ENCODE measurements at regions not wholly inside any gene's neighbourhood (a gene's known extent, or its start where the extent isn't known, plus 50 kb on each side); places are given as distances from the start of the nearest gene placed in this dataset.
"Not testable (repeated sequence)": the region's sequence is repeated elsewhere in the genome, so short reads cannot be mapped to it uniquely, and the experiment has no call there.

GRCh38 chr6:144447472-144447871, 162.3 kb downstream of the UTRN start:
- no peak for DNase-seq (ENCODE audit: low read depth, low spot score)
- in situ Hi-C loops (cut with HindIII; ENCODE audit: low pct_unique_long_range_greater_than_20kb, low sequenced_read_pairs), result no loop called here

GRCh38 chr6:144449218-144449617, 164.1 kb downstream of the UTRN start:
- in situ Hi-C loops (cut with HindIII; ENCODE audit: low pct_unique_long_range_greater_than_20kb, low sequenced_read_pairs), result no loop called here
- DNase-seq (ENCODE audit: low read depth, low spot score), result no peak

GRCh38 chr6:144449911-144450597, 164.9 kb downstream of the UTRN start:
- DNase-seq (ENCODE audit: low read depth, low spot score), result no peak
- in situ Hi-C loops (cut with HindIII; ENCODE audit: low pct_unique_long_range_greater_than_20kb, low sequenced_read_pairs), result no loop called here

- DNase-seq (ENCODE audit: low read depth, low spot score), result peak; percentile 91
- in situ Hi-C loops (cut with HindIII; ENCODE audit: low pct_unique_long_range_greater_than_20kb, low sequenced_read_pairs), result no loop called here
Observed at GRCh38 chr6:144460327-144461095, 175.4 kb downstream of the UTRN start.

- in situ Hi-C loops (cut with HindIII; ENCODE audit: low pct_unique_long_range_greater_than_20kb, low sequenced_read_pairs), result no loop called here
- DNase-seq (ENCODE audit: low read depth, low spot score), result no peak
Observed at GRCh38 chr6:144462058-144462457, 176.9 kb downstream of the UTRN start.

- in situ Hi-C loops (cut with HindIII; ENCODE audit: low pct_unique_long_range_greater_than_20kb, low sequenced_read_pairs), result no loop called here
- no peak for DNase-seq (ENCODE audit: low read depth, low spot score)
Observed at GRCh38 chr6:144466716-144467115, 181.6 kb downstream of the UTRN start.

GRCh38 chr6:144467172-144467762, 182.1 kb downstream of the UTRN start:
- DNase-seq (ENCODE audit: low read depth, low spot score), result no peak
- in situ Hi-C loops (cut with HindIII; ENCODE audit: low pct_unique_long_range_greater_than_20kb, low sequenced_read_pairs), result no loop called here

- in situ Hi-C loops (cut with HindIII; ENCODE audit: low pct_unique_long_range_greater_than_20kb, low sequenced_read_pairs), result no loop called here
- DNase-seq (ENCODE audit: low read depth, low spot score), result no peak
Observed at GRCh38 chr6:144467921-144468320, 182.8 kb downstream of the UTRN start.

GRCh38 chr6:144468709-144469108, 183.6 kb downstream of the UTRN start:
- in situ Hi-C loops (cut with HindIII; ENCODE audit: low pct_unique_long_range_greater_than_20kb, low sequenced_read_pairs), result no loop called here

GRCh38 chr6:144469144-144469575, 184.0 kb downstream of the UTRN start:
- no peak for DNase-seq (ENCODE audit: low read depth, low spot score)
- in situ Hi-C loops (cut with HindIII; ENCODE audit: low pct_unique_long_range_greater_than_20kb, low sequenced_read_pairs), result no loop called here

More at GRCh38 chr6:144468709-144469108, 183.6 kb downstream of the UTRN start:
- no peak for DNase-seq (ENCODE audit: low read depth, low spot score)

- DNase-seq (ENCODE audit: low read depth, low spot score); in situ Hi-C loops (cut with HindIII; ENCODE audit: low pct_unique_long_range_greater_than_20kb, low sequenced_read_pairs): not testable (repeated sequence)
Observed at GRCh38 chr6:144470201-144470600, 185.1 kb downstream of the UTRN start.

GRCh38 chr6:144471986-144472385, 186.9 kb downstream of the UTRN start:
- in situ Hi-C loops (cut with HindIII; ENCODE audit: low pct_unique_long_range_greater_than_20kb, low sequenced_read_pairs), result no loop called here
- no peak for DNase-seq (ENCODE audit: low read depth, low spot score)

GRCh38 chr6:144474290-144474689, 189.2 kb downstream of the UTRN start:
- in situ Hi-C loops (cut with HindIII; ENCODE audit: low pct_unique_long_range_greater_than_20kb, low sequenced_read_pairs), result no loop called here
- DNase-seq (ENCODE audit: low read depth, low spot score), result no peak

GRCh38 chr6:144474904-144475303, 189.8 kb downstream of the UTRN start:
- in situ Hi-C loops (cut with HindIII; ENCODE audit: low pct_unique_long_range_greater_than_20kb, low sequenced_read_pairs), result no loop called here
- no peak for DNase-seq (ENCODE audit: low read depth, low spot score)

GRCh38 chr6:144475411-144475810, 190.3 kb downstream of the UTRN start:
- in situ Hi-C loops (cut with HindIII; ENCODE audit: low pct_unique_long_range_greater_than_20kb, low sequenced_read_pairs), result no loop called here
- no peak for DNase-seq (ENCODE audit: low read depth, low spot score)

- in situ Hi-C loops (cut with HindIII; ENCODE audit: low pct_unique_long_range_greater_than_20kb, low sequenced_read_pairs), result no loop called here
- DNase-seq (ENCODE audit: low read depth, low spot score), result no peak
Observed at GRCh38 chr6:144476286-144476685, 191.2 kb downstream of the UTRN start.

GRCh38 chr6:144477396-144477795, 192.3 kb downstream of the UTRN start:
- DNase-seq (ENCODE audit: low read depth, low spot score), result no peak
- in situ Hi-C loops (cut with HindIII; ENCODE audit: low pct_unique_long_range_greater_than_20kb, low sequenced_read_pairs), result no loop called here

GRCh38 chr6:144477856-144478255, 192.7 kb downstream of the UTRN start:
- DNase-seq (ENCODE audit: low read depth, low spot score), result no peak
- in situ Hi-C loops (cut with HindIII; ENCODE audit: low pct_unique_long_range_greater_than_20kb, low sequenced_read_pairs), result no loop called here

- in situ Hi-C loops (cut with HindIII; ENCODE audit: low pct_unique_long_range_greater_than_20kb, low sequenced_read_pairs), result no loop called here
- no peak for DNase-seq (ENCODE audit: low read depth, low spot score)
Observed at GRCh38 chr6:144478483-144478882, 193.3 kb downstream of the UTRN start.
